T-helper 17 cell (primary cell): ENCODE measurements at regions not wholly inside any gene's neighbourhood (a gene's known extent, or its start where the extent isn't known, plus 50 kb on each side); places are given as distances from the start of the nearest gene placed in this dataset.

Source experiments
- ATAC-seq: fragments of 150-1000 bp; cut with Tn5 transposase; 2 replicates; pipeline ENCODE4 v1.10.0; 2021; ENCODE audit warnings: mild to moderate bottlenecking, moderate library complexity
- DNase-seq, 3 donors: peaks; one replicate each; pipeline versions ENCODE4 v3.0.0 to v3.0.0-alpha.2; 2020 to 2021
- H3K9me3 ChIP-seq: one replicate; pipeline ENCODE4 v1.7.0; 2013; ENCODE audit warnings: low read length, mild to moderate bottlenecking; ENCODE audit not compliant: control insufficient read depth, poor library complexity, severe bottlenecking
- H3K27ac Mint-ChIP-seq: one replicate; pipeline ENCODE4 v1.8.0; 2022; ENCODE audit warnings: mild to moderate bottlenecking, moderate library complexity, mixed read lengths
- H3K27me3 Mint-ChIP-seq: one replicate; pipeline ENCODE4 v1.8.0; 2022; ENCODE audit warnings: mixed read lengths
- H3K36me3 Mint-ChIP-seq: one replicate; pipeline ENCODE4 v1.8.0; 2022; ENCODE audit warnings: low read depth, mixed read lengths
- H3K4me1 Mint-ChIP-seq: one replicate; pipeline ENCODE4 v1.8.0; 2022; ENCODE audit warnings: mild to moderate bottlenecking, mixed read lengths
- H3K4me3 Mint-ChIP-seq: one replicate; pipeline ENCODE4 v1.8.0; 2022; ENCODE audit warnings: mild to moderate bottlenecking, moderate library complexity, mixed read lengths

- Mint-ChIP-seq H3K4me1 (peaks cover 12% of the 10 kb centered on the region), H3K4me3 (no peak overlapping the region), H3K27me3 (no peaks in the 10 kb centered on the region), H3K27ac (peak overlapping the region; percentile 72), H3K36me3 (peaks cover 4% of the 10 kb centered on the region)
- no peak for DNase-seq
- no peaks in the 10 kb centered on the region for H3K9me3 ChIP-seq
- no peak for ATAC-seq
These were observed 215.4 kb upstream of the ITGA4 start for GRCh38 chr2:181241797-181242196.

GRCh38 chr2:181242262-181242661 is 214.9 kb upstream of the ITGA4 start:
- Mint-ChIP-seq H3K27ac (peak overlapping the region; percentile 72), H3K4me3 (no peak overlapping the region), H3K36me3 (peaks cover under 1% of the 10 kb centered on the region), H3K27me3 (no peaks in the 10 kb centered on the region), H3K4me1 (peaks cover 12% of the 10 kb centered on the region)
- ATAC-seq (no peak), DNase-seq (no peak)
- H3K9me3 ChIP-seq, result no peaks in the 10 kb centered on the region

GRCh38 chr2:181243319-181243718 is 213.9 kb upstream of the ITGA4 start:
- no peak overlapping the region for H3K4me3 Mint-ChIP-seq
- peaks cover 12% of the 10 kb centered on the region for H3K4me1 Mint-ChIP-seq
- no peak for DNase-seq
- no peaks in the 10 kb centered on the region for H3K27me3 Mint-ChIP-seq
- no peak overlapping the region for H3K27ac Mint-ChIP-seq
- H3K36me3 Mint-ChIP-seq, result no peaks in the 10 kb centered on the region
- H3K9me3 ChIP-seq, result no peaks in the 10 kb centered on the region
- ATAC-seq, result no peak

- DNase-seq (no peak), ATAC-seq (no peak)
- no peak overlapping the region for H3K27ac Mint-ChIP-seq
- no peaks in the 10 kb centered on the region for H3K27me3 Mint-ChIP-seq
- H3K4me3 Mint-ChIP-seq, result no peak overlapping the region
- no peaks in the 10 kb centered on the region for H3K36me3 Mint-ChIP-seq
- peaks cover 7% of the 10 kb centered on the region for H3K4me1 Mint-ChIP-seq
- H3K9me3 ChIP-seq, result no peaks in the 10 kb centered on the region
These were observed 206.5 kb upstream of the ITGA4 start for GRCh38 chr2:181250691-181251090.

GRCh38 chr2:181252262-181253148 is 204.7 kb upstream of the ITGA4 start:
- H3K36me3 Mint-ChIP-seq, result no peaks in the 10 kb centered on the region
- no peaks in the 10 kb centered on the region for H3K27me3 Mint-ChIP-seq
- H3K4me3 Mint-ChIP-seq, result no peak overlapping the region
- no peaks in the 10 kb centered on the region for H3K9me3 ChIP-seq
- DNase-seq (no peak), ATAC-seq (no peak)
- no peak overlapping the region for H3K27ac Mint-ChIP-seq
- H3K4me1 Mint-ChIP-seq, result peaks cover 7% of the 10 kb centered on the region

GRCh38 chr2:181253438-181253837 is 203.7 kb upstream of the ITGA4 start:
- DNase-seq (no peak), ATAC-seq (no peak)
- no peaks in the 10 kb centered on the region for H3K36me3 Mint-ChIP-seq
- H3K4me1 Mint-ChIP-seq, result peaks cover 7% of the 10 kb centered on the region
- H3K27ac Mint-ChIP-seq, result no peak overlapping the region
- no peak overlapping the region for H3K4me3 Mint-ChIP-seq
- H3K27me3 Mint-ChIP-seq, result no peaks in the 10 kb centered on the region
- no peaks in the 10 kb centered on the region for H3K9me3 ChIP-seq

- no peak overlapping the region for H3K4me3 Mint-ChIP-seq
- DNase-seq (no peak), ATAC-seq (no peak)
- H3K27me3 Mint-ChIP-seq, result no peaks in the 10 kb centered on the region
- H3K36me3 Mint-ChIP-seq, result no peaks in the 10 kb centered on the region
- H3K4me1 Mint-ChIP-seq, result peaks cover 7% of the 10 kb centered on the region
- no peak overlapping the region for H3K27ac Mint-ChIP-seq
- no peaks in the 10 kb centered on the region for H3K9me3 ChIP-seq
These were observed 201.5 kb upstream of the ITGA4 start for GRCh38 chr2:181255651-181256050.

GRCh38 chr2:181258720-181259119 is 198.5 kb upstream of the ITGA4 start:
- DNase-seq (no peak), ATAC-seq (no peak)
- H3K9me3 ChIP-seq, result no peaks in the 10 kb centered on the region
- Mint-ChIP-seq H3K36me3 (peaks cover 4% of the 10 kb centered on the region), H3K27me3 (no peaks in the 10 kb centered on the region), H3K27ac (no peak overlapping the region), H3K4me1 (peaks cover 3% of the 10 kb centered on the region), H3K4me3 (no peak overlapping the region)

GRCh38 chr2:181262782-181263181 is 194.4 kb upstream of the ITGA4 start:
- DNase-seq (no peak), ATAC-seq (no peak)
- no peak overlapping the region for H3K27ac Mint-ChIP-seq
- H3K9me3 ChIP-seq, result no peaks in the 10 kb centered on the region
- peak overlapping the region; percentile 45 for H3K4me3 Mint-ChIP-seq
- peaks cover 4% of the 10 kb centered on the region for H3K36me3 Mint-ChIP-seq
- no peaks in the 10 kb centered on the region for H3K27me3 Mint-ChIP-seq
- no peaks in the 10 kb centered on the region for H3K4me1 Mint-ChIP-seq

GRCh38 chr2:181264001-181264400 is 193.2 kb upstream of the ITGA4 start:
- no peak for ATAC-seq
- H3K27me3 Mint-ChIP-seq, result no peaks in the 10 kb centered on the region
- H3K36me3 Mint-ChIP-seq, result peaks cover 4% of the 10 kb centered on the region
- no peak overlapping the region for H3K27ac Mint-ChIP-seq
- H3K9me3 ChIP-seq, result no peaks in the 10 kb centered on the region
- DNase-seq, result no peak
- H3K4me3 Mint-ChIP-seq, result no peak overlapping the region
- H3K4me1 Mint-ChIP-seq, result peaks cover 3% of the 10 kb centered on the region

GRCh38 chr2:181264441-181264840 is 192.7 kb upstream of the ITGA4 start:
- no peak for DNase-seq
- Mint-ChIP-seq H3K4me3 (no peak overlapping the region), H3K27me3 (no peaks in the 10 kb centered on the region), H3K27ac (no peak overlapping the region), H3K4me1 (peaks cover 5% of the 10 kb centered on the region), H3K36me3 (peaks cover 4% of the 10 kb centered on the region)
- ATAC-seq, result no peak
- no peaks in the 10 kb centered on the region for H3K9me3 ChIP-seq

- no peak overlapping the region for H3K27ac Mint-ChIP-seq
- no peak overlapping the region for H3K4me3 Mint-ChIP-seq
- H3K9me3 ChIP-seq, result no peaks in the 10 kb centered on the region
- ATAC-seq (no peak), DNase-seq (no peak)
- no peaks in the 10 kb centered on the region for H3K27me3 Mint-ChIP-seq
- peaks cover 4% of the 10 kb centered on the region for H3K36me3 Mint-ChIP-seq
- peaks cover 5% of the 10 kb centered on the region for H3K4me1 Mint-ChIP-seq
These were observed 190.6 kb upstream of the ITGA4 start for GRCh38 chr2:181266614-181267013.

- no peaks in the 10 kb centered on the region for H3K9me3 ChIP-seq
- Mint-ChIP-seq H3K4me3 (no peak overlapping the region), H3K4me1 (peaks cover 8% of the 10 kb centered on the region), H3K36me3 (peaks cover 2% of the 10 kb centered on the region), H3K27me3 (no peaks in the 10 kb centered on the region), H3K27ac (no peak overlapping the region)
- DNase-seq, result no peak
- ATAC-seq, result no peak
These were observed 188.9 kb upstream of the ITGA4 start for GRCh38 chr2:181268174-181268867.

- no peaks in the 10 kb centered on the region for H3K9me3 ChIP-seq
- Mint-ChIP-seq H3K4me1 (peaks cover 20% of the 10 kb centered on the region), H3K27ac (no peak overlapping the region), H3K36me3 (peaks cover 4% of the 10 kb centered on the region), H3K27me3 (no peaks in the 10 kb centered on the region), H3K4me3 (no peak overlapping the region)
- no peak for DNase-seq
- no peak for ATAC-seq
These were observed 183.2 kb upstream of the ITGA4 start for GRCh38 chr2:181273986-181274385.
